H7 (cell line): ENCODE measurements at regions not wholly inside any gene's neighbourhood (a gene's known extent, or its start where the extent isn't known, plus 50 kb on each side); places are given as distances from the start of the nearest gene placed in this dataset.
"Not testable (repeated sequence)": the region's sequence is repeated elsewhere in the genome, so short reads cannot be mapped to it uniquely, and the experiment has no call there.

Experiments used
- DNase-seq: peaks from one replicate; pipeline ENCODE4 v3.0.0; 2012
- H3K27me3 ChIP-seq: 2 replicates; pipeline ENCODE4 v1.6.0; 2011; ENCODE audit warnings: mild to moderate bottlenecking, low read length; ENCODE audit not compliant: control insufficient read depth, insufficient read depth
- H3K36me3 ChIP-seq: replicated peaks from 2 replicates; pipeline ENCODE4 v1.5.1; 2011; ENCODE audit warnings: low read length; ENCODE audit not compliant: control insufficient read depth, insufficient read depth
- H3K4me3 ChIP-seq: 2 replicates; pipeline ENCODE4 v1.5.1; 2011; ENCODE audit warnings: low read depth, mild to moderate bottlenecking, control low read depth, low read length, moderate library complexity; ENCODE audit not compliant: insufficient read depth

GRCh38 chrX:91500499-91500898 is 65.9 kb downstream of the PABPC5 start:
- not testable (repeated sequence) for H3K27me3 ChIP-seq, H3K36me3 ChIP-seq, H3K4me3 ChIP-seq
- DNase-seq = peak; percentile 1

GRCh38 chrX:91530209-91530608 is 95.6 kb downstream of the PABPC5 start:
- H3K4me3 ChIP-seq, DNase-seq, H3K27me3 ChIP-seq, H3K36me3 ChIP-seq: not testable (repeated sequence)

- not testable (repeated sequence) for H3K4me3 ChIP-seq, H3K36me3 ChIP-seq, DNase-seq, H3K27me3 ChIP-seq
These were observed 128.5 kb downstream of the PABPC5 start for GRCh38 chrX:91563127-91563526.
